Endothelial cell of umbilical vein (primary cell): ENCODE measurements at regions not wholly inside any gene's neighbourhood (a gene's known extent, or its start where the extent isn't known, plus 50 kb on each side); places are given as distances from the start of the nearest gene placed in this dataset.

ENCODE experiments used
- BruUV-seq: library from RNA; stranded (reverse); fragments of 400-500 nt; replicated peaks from 2 replicates; lab custom pipeline; 2021; lab: Mats Ljungman, UMichigan
- CTCF ChIA-PET: fragments of 300-600, 350-600 bp; sonication (Branson Sonifier 250); formaldehyde crosslinking; loops from one replicate; lab custom pipeline; 2021; ENCODE audit warnings: antibody characterized with exemption, inconsistent platforms; lab: Charles Lee
- POLR2A ChIA-PET: fragments of 300-600, 350-600 bp; sonication (Branson Sonifier 250); formaldehyde crosslinking; loops from one replicate; lab custom pipeline; 2021; ENCODE audit warnings: antibody characterized with exemption, inconsistent platforms; lab: Charles Lee
- DNase-seq: peaks from one replicate; pipeline ENCODE4 v3.0.0-alpha.2; 2011; ENCODE audit warnings: low read depth, low spot score
- FAIRE-seq: peaks from 2 replicates; lab custom pipeline; 2011; peaks lifted over from hg19 to GRCh38; lab: Jason Lieb, UNC
- H2AFZ ChIP-seq: 2 replicates; pipeline ENCODE4 v1.6.0; 2012; ENCODE audit warnings: low read depth, low read length, control low read depth, inconsistent platforms
- H3K27ac ChIP-seq: 2 replicates; pipeline ENCODE4 v1.5.1; 2011; ENCODE audit warnings: low read depth, mild to moderate bottlenecking, control low read depth, low read length, moderate library complexity; ENCODE audit not compliant: insufficient read depth
- H3K27me3 ChIP-seq, 2 experiments: 2 replicates each; pipeline versions ENCODE4 v1.6.0 to v1.6.1; 2011; ENCODE audit warnings: low read length in 2 of 2, mixed read lengths in 1 of 2; ENCODE audit not compliant: control insufficient read depth in 2 of 2, insufficient read depth in 2 of 2
- H3K36me3 ChIP-seq, 2 experiments: 2 replicates in 1 of 2; 3 replicates in 1 of 2; pipeline ENCODE4 v1.5.1; 2011; ENCODE audit warnings: low read length in 2 of 2, mild to moderate bottlenecking in 1 of 2, moderate library complexity in 1 of 2; ENCODE audit not compliant: control insufficient read depth in 2 of 2, insufficient read depth in 2 of 2; ENCODE audit errors: extremely low read depth in 1 of 2
- H3K4me1 ChIP-seq: 3 replicates; pipeline ENCODE4 v1.5.1; 2011; ENCODE audit warnings: mild to moderate bottlenecking, low read length; ENCODE audit not compliant: control insufficient read depth, insufficient read depth; ENCODE audit errors: extremely low read depth
- H3K4me2 ChIP-seq: 2 replicates; pipeline ENCODE4 v1.6.1; 2011; ENCODE audit warnings: low read length, control low read depth, mixed read lengths; ENCODE audit not compliant: insufficient read depth
- H3K4me3 ChIP-seq, 3 experiments: fragments of 200-600 bp in 1 of 3; sonication (generic), shearing (Covaris generic) in 1 of 3; replicated peaks in 1 of 3; 2 replicates each; pipeline ENCODE4 v1.5.1; 2011 to 2016; ENCODE audit warnings: control low read depth in 3 of 3, low read length in 3 of 3, mild to moderate bottlenecking in 2 of 3, inconsistent platforms in 1 of 3, low read depth in 1 of 3, moderate library complexity in 1 of 3; ENCODE audit not compliant: insufficient read depth in 1 of 3
- H3K79me2 ChIP-seq: 2 replicates; pipeline ENCODE4 v1.6.0; 2012; ENCODE audit warnings: low read length, inconsistent platforms; ENCODE audit not compliant: control insufficient read depth, insufficient read depth
- H3K9ac ChIP-seq: replicated peaks from 2 replicates; pipeline ENCODE3; 2011; ENCODE audit warnings: low read length, control low read depth; ENCODE audit not compliant: insufficient read depth; ENCODE audit errors: extremely low read depth
- H3K9me1 ChIP-seq: replicated peaks from 3 replicates; pipeline ENCODE4 v1.6.0; 2011; ENCODE audit warnings: mild to moderate bottlenecking, low read length; ENCODE audit not compliant: control insufficient read depth, insufficient read depth; ENCODE audit errors: extremely low read depth
- H3K9me3 ChIP-seq: replicated peaks from 2 replicates; pipeline ENCODE4 v1.5.1; 2012; ENCODE audit warnings: low read length, inconsistent platforms; ENCODE audit not compliant: control insufficient read depth, insufficient read depth
- H4K20me1 ChIP-seq: replicated peaks from 2 replicates; pipeline ENCODE3; 2011; ENCODE audit warnings: mild to moderate bottlenecking, low read length; ENCODE audit not compliant: control insufficient read depth, insufficient read depth; ENCODE audit errors: extremely low read depth
- EZH2 ChIP-seq: IDR thresholded peaks from 2 replicates; pipeline ENCODE4 v1.6.1; 2012; ENCODE audit warnings: borderline replicate concordance, low read depth, mild to moderate bottlenecking, moderate library complexity, low read length, inconsistent platforms; ENCODE audit not compliant: severe bottlenecking
- FOS ChIP-seq: IDR thresholded peaks from 2 replicates; pipeline ENCODE4 v1.6.1; 2011; ENCODE audit warnings: mild to moderate bottlenecking, low read length, moderate library complexity, borderline replicate concordance; ENCODE audit not compliant: insufficient read depth
- GATA2 ChIP-seq: IDR thresholded peaks from 2 replicates; pipeline ENCODE4 v1.7.0; 2011; ENCODE audit warnings: low read depth, mild to moderate bottlenecking, moderate library complexity, mixed read lengths, low read length; ENCODE audit not compliant: insufficient read length, insufficient read depth
- JUN ChIP-seq: IDR thresholded peaks from 2 replicates; pipeline ENCODE4 v1.6.1; 2011; ENCODE audit warnings: borderline replicate concordance, low read depth; ENCODE audit not compliant: insufficient read length, insufficient read depth
- MYC ChIP-seq: IDR thresholded peaks from one replicate; pipeline ENCODE4 v1.6.1; 2011; ENCODE audit warnings: mild to moderate bottlenecking, low read depth, low read length
- POLR2A ChIP-seq: IDR thresholded peaks from 2 replicates; pipeline ENCODE4 v1.6.1; 2012; ENCODE audit warnings: low read depth, mild to moderate bottlenecking, control low read depth, low read length
- POLR2AphosphoS5 ChIP-seq: IDR thresholded peaks from 2 replicates; pipeline ENCODE4 v1.6.1; 2012; ENCODE audit warnings: low read depth, mild to moderate bottlenecking, control low read depth, low read length, moderate library complexity; ENCODE audit not compliant: insufficient read depth
- dilution Hi-C: fragments of 300-500 bp; cut with MboI; formaldehyde crosslinking; loops from one replicate; pipeline ENCODE4 v1.15.0; 2019; ENCODE audit warnings: low sequenced_read_pairs; ENCODE audit not compliant: extremely low pct_ligation_motif_present
- intact Hi-C: fragments of 100-400 bp; cut with micrococcal nuclease; formaldehyde crosslinking; loops from one replicate; pipeline ENCODE4 v1.10.0; 2022
- TF ChIP-seq, protein P1 (sequence below): IDR thresholded peaks from 2 replicates; pipeline ENCODE4 v1.6.1; 2011; ENCODE audit not compliant: insufficient read depth, insufficient read length
- TF ChIP-seq, protein P2 (sequence below), 2 donors: IDR thresholded peaks; 1 replicate in 1 of 2; 2 replicates in 1 of 2; pipeline ENCODE4 v1.5.1; 2011; ENCODE audit warnings: low read length in 2 of 2, mild to moderate bottlenecking in 2 of 2, moderate library complexity in 2 of 2, control low read depth in 1 of 2, inconsistent platforms in 1 of 2, low read depth in 1 of 2; ENCODE audit not compliant: insufficient read depth in 1 of 2; ENCODE audit errors: extremely low read depth in 1 of 2

DNA sequence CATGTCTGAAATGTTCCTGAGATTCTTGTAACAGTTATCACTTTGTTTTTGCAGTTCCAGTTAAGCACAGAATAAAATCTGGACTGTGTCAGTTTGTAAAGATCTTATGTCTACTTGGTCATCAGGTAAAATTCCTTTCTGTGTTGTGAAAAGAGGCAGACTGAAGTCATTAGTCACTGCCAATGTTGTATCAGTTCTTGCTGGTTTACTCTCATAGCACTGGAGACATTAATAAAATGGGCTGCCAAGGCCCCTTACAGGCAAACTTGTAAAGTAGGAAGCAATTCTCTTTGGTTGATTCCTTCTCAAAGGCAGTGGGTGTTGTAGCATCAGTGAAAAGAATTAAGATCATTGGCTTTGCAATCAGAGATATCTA, 61.4 kb upstream of the ST6GALNAC3 start:
- intact Hi-C loops (no loop called here), dilution Hi-C loops (no loop called here)
- Histone ChIP-seq H4K20me1 (no peaks in the 10 kb centered on the region), H3K36me3 (no peaks in the 10 kb centered on the region), H3K27me3 (peaks cover 0 to 4% of the 10 kb centered on the region in 2 experiments), H3K4me1 (no peaks in the 10 kb centered on the region), H2AFZ (no peak overlapping the region), H3K9me3 (no peaks in the 10 kb centered on the region), H3K4me3 (no peak overlapping the region), H3K4me2 (no peak overlapping the region), H3K9me1 (no peaks in the 10 kb centered on the region), H3K79me2 (no peaks in the 10 kb centered on the region), H3K9ac (no peak overlapping the region), H3K27ac (no peak overlapping the region)
- FAIRE-seq (no peak), DNase-seq (no peak)
- BruUV-seq: no TSS peak
- TF ChIP-seq POLR2A (no peak), EZH2 (no peak), JUN (no peak), MYC (no peak), POLR2AphosphoS5 (no peak), FOS (no peak), GATA2 (no peak)
- TF ChIP-seq, protein P1, sequence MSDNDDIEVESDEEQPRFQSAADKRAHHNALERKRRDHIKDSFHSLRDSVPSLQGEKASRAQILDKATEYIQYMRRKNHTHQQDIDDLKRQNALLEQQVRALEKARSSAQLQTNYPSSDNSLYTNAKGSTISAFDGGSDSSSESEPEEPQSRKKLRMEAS: no peak
- TF ChIP-seq, protein P2, sequence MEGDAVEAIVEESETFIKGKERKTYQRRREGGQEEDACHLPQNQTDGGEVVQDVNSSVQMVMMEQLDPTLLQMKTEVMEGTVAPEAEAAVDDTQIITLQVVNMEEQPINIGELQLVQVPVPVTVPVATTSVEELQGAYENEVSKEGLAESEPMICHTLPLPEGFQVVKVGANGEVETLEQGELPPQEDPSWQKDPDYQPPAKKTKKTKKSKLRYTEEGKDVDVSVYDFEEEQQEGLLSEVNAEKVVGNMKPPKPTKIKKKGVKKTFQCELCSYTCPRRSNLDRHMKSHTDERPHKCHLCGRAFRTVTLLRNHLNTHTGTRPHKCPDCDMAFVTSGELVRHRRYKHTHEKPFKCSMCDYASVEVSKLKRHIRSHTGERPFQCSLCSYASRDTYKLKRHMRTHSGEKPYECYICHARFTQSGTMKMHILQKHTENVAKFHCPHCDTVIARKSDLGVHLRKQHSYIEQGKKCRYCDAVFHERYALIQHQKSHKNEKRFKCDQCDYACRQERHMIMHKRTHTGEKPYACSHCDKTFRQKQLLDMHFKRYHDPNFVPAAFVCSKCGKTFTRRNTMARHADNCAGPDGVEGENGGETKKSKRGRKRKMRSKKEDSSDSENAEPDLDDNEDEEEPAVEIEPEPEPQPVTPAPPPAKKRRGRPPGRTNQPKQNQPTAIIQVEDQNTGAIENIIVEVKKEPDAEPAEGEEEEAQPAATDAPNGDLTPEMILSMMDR (IDR thresholded peaks at IDR 0.05; ENCODE audit: extremely low read depth in 1 of 2, insufficient read depth in 1 of 2, low read depth in 1 of 2, low read length in 2 of 2): no peak
- ChIA-PET POLR2A (no interaction called here), CTCF (no interaction called here)
